ENCODE measurements at regions not wholly inside any gene's neighbourhood (a gene's known extent, or its start where the extent isn't known, plus 50 kb on each side); places are given as distances from the start of the nearest gene placed in this dataset.
"Not testable (repeated sequence)": the region's sequence is repeated elsewhere in the genome, so short reads cannot be mapped to it uniquely, and the experiment has no call there.

DNA sequence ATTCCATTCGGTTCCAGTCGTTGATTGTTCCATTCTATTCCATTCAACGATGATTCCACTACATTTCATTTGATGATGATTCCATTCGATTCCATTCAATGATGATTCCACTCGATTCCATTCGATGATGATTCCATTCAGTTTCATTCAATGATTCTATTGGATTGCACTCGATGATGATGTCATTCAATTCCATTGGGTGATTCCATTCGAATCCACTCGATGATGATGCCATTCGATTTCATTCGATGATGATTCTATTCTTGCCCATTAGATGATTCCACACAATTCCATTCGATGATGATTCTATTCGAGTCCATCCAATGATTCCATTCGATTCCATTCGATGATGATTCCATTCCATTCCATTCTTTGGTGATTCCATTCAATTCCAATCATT lies 1283.7 kb downstream of the TP53TG3F start:
- H3K36me3 ChIP-seq = no peaks in the 10 kb centered on the region
- H3K4me1 ChIP-seq = no peaks in the 10 kb centered on the region
- H3K27ac ChIP-seq = no peak overlapping the region
- H3K4me3 ChIP-seq = no peak overlapping the region
- no peak for DNase-seq (ENCODE audit: low spot score in 2 of 2)
- peaks cover 0 to 47% of the 10 kb centered on the region in 2 donors for H3K9me3 ChIP-seq
- intact Hi-C loops (cut with DNase I) = no loop called here
- H3K27me3 ChIP-seq = no peaks in the 10 kb centered on the region
- TF ChIP-seq, protein P1, sequence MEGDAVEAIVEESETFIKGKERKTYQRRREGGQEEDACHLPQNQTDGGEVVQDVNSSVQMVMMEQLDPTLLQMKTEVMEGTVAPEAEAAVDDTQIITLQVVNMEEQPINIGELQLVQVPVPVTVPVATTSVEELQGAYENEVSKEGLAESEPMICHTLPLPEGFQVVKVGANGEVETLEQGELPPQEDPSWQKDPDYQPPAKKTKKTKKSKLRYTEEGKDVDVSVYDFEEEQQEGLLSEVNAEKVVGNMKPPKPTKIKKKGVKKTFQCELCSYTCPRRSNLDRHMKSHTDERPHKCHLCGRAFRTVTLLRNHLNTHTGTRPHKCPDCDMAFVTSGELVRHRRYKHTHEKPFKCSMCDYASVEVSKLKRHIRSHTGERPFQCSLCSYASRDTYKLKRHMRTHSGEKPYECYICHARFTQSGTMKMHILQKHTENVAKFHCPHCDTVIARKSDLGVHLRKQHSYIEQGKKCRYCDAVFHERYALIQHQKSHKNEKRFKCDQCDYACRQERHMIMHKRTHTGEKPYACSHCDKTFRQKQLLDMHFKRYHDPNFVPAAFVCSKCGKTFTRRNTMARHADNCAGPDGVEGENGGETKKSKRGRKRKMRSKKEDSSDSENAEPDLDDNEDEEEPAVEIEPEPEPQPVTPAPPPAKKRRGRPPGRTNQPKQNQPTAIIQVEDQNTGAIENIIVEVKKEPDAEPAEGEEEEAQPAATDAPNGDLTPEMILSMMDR (IDR thresholded peaks at IDR 0.05) = no peak

DNA sequence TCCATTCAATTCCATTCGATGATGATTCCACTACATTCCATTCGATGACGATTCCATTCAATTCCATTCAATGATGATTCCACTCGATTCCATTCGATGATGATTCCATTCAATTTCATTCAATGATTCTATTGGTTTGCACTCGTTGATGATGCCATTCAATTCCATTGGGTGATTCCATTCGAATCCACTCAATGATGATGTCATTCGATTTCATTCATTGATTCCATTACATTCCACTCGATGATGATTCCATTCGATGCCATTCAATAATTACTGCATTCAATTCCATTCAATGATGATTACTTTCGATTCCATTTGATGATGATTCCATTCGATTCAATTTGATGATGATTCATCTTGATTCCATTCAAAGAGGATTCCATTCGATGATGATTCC lies 1299.4 kb downstream of the TP53TG3F start:
- no peaks in the 10 kb centered on the region for H3K4me1 ChIP-seq
- H3K27ac ChIP-seq = no peak overlapping the region
- DNase-seq (ENCODE audit: low spot score in 2 of 2) = no peak
- TF ChIP-seq, protein P1 (IDR thresholded peaks at IDR 0.05) = no peak
- intact Hi-C loops (cut with DNase I) = no loop called here
- H3K9me3 ChIP-seq = peaks cover 10 to 64% of the 10 kb centered on the region in 2 donors
- no peak overlapping the region for H3K4me3 ChIP-seq
- H3K27me3 ChIP-seq = no peaks in the 10 kb centered on the region
- H3K36me3 ChIP-seq = no peaks in the 10 kb centered on the region

DNA sequence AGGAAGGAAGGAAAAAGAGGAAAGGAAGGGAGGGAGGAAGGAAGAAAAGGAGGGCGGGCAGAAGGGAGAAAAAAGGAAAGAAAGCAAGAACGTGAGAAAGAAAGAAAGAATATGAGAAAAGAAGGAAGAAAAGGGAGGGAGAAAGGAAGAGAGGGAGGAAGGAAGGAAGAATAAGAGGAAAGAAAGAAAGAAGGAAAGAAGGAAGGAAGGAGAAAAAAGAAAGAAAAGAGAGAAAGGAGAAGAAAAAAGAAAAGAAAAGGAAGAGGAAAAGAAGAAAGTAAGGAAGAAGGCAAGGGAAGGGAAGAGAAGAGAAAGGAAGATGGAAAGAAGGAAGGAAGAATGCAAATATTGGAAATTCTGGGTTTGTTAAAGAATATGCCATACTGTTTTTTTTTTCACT lies 1332.4 kb downstream of the TP53TG3F start:
- H3K9me3 ChIP-seq; H3K27me3 ChIP-seq; intact Hi-C loops (cut with DNase I); H3K4me3 ChIP-seq; H3K27ac ChIP-seq; H3K36me3 ChIP-seq; H3K4me1 ChIP-seq; DNase-seq (ENCODE audit: low spot score in 2 of 2): not testable (repeated sequence)

DNA sequence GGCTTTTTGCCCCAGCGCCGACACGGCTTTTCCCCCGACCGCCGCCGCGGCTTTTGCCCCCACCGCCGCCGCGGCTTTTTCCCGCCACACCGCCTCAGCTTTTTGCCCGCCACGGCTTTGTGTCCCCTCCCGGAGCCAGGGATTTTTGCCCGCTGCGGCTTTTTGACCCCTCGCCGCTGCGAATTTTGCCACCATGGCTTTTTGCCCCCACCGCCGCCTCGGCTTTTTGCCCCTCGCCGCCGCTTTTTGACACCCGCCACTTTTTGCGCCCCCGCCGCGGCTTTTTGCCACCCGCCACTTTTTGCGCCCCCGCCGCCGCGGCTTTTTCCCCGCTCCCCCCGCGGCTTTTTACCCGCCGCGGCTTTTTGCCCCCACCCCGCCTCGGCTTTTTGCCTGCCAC lies 1342.5 kb downstream of the TP53TG3F start:
- Histone ChIP-seq H3K9me3 (peaks cover 0 to 5% of the 10 kb centered on the region in 2 donors), H3K27me3 (no peaks in the 10 kb centered on the region), H3K4me1 (no peaks in the 10 kb centered on the region), H3K4me3 (no peak overlapping the region), H3K36me3 (no peaks in the 10 kb centered on the region), H3K27ac (no peak overlapping the region)
- intact Hi-C loops (cut with DNase I) = no loop called here
- TF ChIP-seq, protein P1 (IDR thresholded peaks at IDR 0.05) = no peak
- DNase-seq (ENCODE audit: low spot score in 2 of 2) = no peak

DNA sequence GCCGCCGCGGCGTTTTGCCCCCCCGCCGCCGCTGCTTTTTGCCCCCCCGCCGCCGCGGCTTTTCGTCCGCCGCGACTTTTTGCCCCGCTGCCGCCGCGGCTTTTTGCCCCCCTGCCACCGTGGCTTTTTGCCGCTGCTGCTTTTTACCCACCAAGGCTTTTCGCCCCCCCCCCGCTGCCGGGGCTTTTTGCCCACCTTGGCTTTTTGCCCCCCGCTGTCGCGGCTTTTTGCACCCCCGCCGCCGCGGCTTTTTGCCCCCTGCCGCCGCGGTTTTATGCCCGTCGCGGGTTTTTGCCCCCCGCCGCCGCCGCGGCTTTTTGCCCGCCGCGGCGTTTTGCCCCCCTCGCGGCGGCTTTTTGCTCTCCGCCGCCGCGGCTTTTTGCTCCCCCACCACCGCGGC lies 1343.0 kb downstream of the TP53TG3F start:
- H3K9me3 ChIP-seq = peaks cover 0 to 7% of the 10 kb centered on the region in 2 donors
- TF ChIP-seq, protein P1 (IDR thresholded peaks at IDR 0.05) = no peak
- intact Hi-C loops (cut with DNase I) = no loop called here
- no peak for DNase-seq (ENCODE audit: low spot score in 2 of 2)
- H3K27me3 ChIP-seq = no peaks in the 10 kb centered on the region
- H3K4me3 ChIP-seq = no peak overlapping the region
- H3K36me3 ChIP-seq = no peaks in the 10 kb centered on the region
- no peaks in the 10 kb centered on the region for H3K4me1 ChIP-seq
- no peak overlapping the region for H3K27ac ChIP-seq

DNA sequence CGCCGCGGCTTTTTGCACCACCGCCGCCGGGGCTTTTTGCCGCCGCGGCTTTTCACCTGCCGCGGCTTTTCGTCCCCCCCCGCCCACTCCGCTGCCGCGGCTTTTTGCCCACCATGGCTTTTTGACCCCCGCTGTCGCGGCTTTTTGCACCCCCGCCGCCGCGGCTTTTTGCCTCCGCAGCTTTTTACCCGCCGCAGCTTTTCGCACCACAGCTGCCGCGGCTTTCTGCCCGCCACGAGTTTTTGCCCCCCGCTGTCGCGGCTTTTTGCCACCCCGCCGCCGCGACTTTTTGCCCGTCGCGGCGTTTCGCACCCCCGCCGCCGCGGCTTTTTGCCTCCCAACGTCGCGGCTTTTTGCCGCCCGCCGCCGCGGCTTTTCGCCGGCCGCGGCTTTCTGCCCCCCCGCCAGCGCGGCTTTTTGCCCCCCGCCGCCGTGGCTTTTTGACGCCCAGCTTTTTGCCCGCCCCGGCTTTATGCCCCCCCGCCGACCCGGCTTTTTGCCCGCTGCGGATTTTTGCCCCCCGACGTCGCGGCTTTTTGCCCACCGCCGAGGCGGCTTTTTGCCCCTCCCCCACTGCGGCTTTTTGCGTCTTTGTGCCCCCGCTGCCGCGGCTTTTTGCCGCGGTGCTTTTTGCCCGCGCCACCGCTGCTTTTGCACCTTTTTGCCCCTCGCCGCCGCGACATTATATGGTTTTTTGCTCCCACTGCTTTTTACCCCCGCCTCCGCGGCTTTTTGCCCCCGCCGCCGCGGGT lies 1343.6 kb downstream of the TP53TG3F start:
- H3K27ac ChIP-seq = no peak overlapping the region
- H3K4me3 ChIP-seq = no peak overlapping the region
- H3K36me3 ChIP-seq = no peaks in the 10 kb centered on the region
- DNase-seq (ENCODE audit: low spot score in 2 of 2) = no peak
- intact Hi-C loops (cut with DNase I) = no loop called here
- H3K4me1 ChIP-seq = no peaks in the 10 kb centered on the region
- no peaks in the 10 kb centered on the region for H3K27me3 ChIP-seq
- peaks cover 0 to 11% of the 10 kb centered on the region in 2 donors for H3K9me3 ChIP-seq
- TF ChIP-seq, protein P1 (IDR thresholded peaks at IDR 0.05) = no peak
